K562 (cell line): ENCODE measurements at regions not wholly inside any gene's neighbourhood (a gene's known extent, or its start where the extent isn't known, plus 50 kb on each side); places are given as distances from the start of the nearest gene placed in this dataset.

Experiments
- ATAC-seq: fragments of 200-7000 bp; cut with Tn5 transposase; 3 replicates; pipeline ENCODE4 v1.9.1; 2020; ENCODE audit warnings: moderate library complexity
- BruUV-seq: library from RNA; stranded (reverse); fragments of 400-500 nt; replicated peaks from 2 replicates; lab custom pipeline; 2021; lab: Mats Ljungman, UMichigan
- CTCF ChIA-PET: fragments of 300-600 bp; formaldehyde crosslinking; extraction: SDS; loops from one replicate; lab custom pipeline; 2021; ENCODE audit warnings: low intra/inter-chr PET ratio; lab: Yijun Ruan, JAX
- POLR2A ChIA-PET: fragments of 300-600, 350-650 bp; sonication (Branson Sonifier 250); formaldehyde crosslinking; extraction: SDS; loops from one replicate; lab custom pipeline; 2021; ENCODE audit warnings: antibody characterized with exemption, inconsistent platforms; lab: Yijun Ruan, JAX
- DNase-seq, 4 experiments: peaks; one replicate each; pipeline versions ENCODE4 v3.0.0 to v3.0.0-alpha.2; 2011 to 2018; ENCODE audit warnings: low spot score in 3 of 4, mixed read lengths in 3 of 4; ENCODE audit errors: extremely low read depth in 1 of 4
- FAIRE-seq: peaks from 2 replicates; lab custom pipeline; 2011; peaks lifted over from hg19 to GRCh38; lab: Jason Lieb, UNC
- H2AFZ ChIP-seq: 2 replicates; pipeline ENCODE4 v1.6.0; 2011; ENCODE audit warnings: low read depth, low read length, control low read depth, inconsistent platforms
- H3K27ac ChIP-seq: fragments of 200-600 bp; 3 replicates; pipeline ENCODE4 v1.8.0; 2011; ENCODE audit warnings: low read depth, mild to moderate bottlenecking, control low read depth, inconsistent platforms, low read length, moderate library complexity, mixed read lengths; ENCODE audit errors: extremely low read depth
- H3K27me3 ChIP-seq, 2 experiments: fragments of 300-600 bp in 1 of 2; 2 replicates in 1 of 2; 3 replicates in 1 of 2; pipeline versions ENCODE4 v1.6.0 to v1.8.0; 2011; ENCODE audit warnings: inconsistent platforms in 2 of 2, low read length in 2 of 2, mild to moderate bottlenecking in 1 of 2, mixed read lengths in 1 of 2, moderate library complexity in 1 of 2; ENCODE audit not compliant: control insufficient read depth in 2 of 2, insufficient read depth in 2 of 2
- H3K36me3 ChIP-seq: fragments of 300-600 bp; 3 replicates; pipeline ENCODE4 v1.8.0; 2011; ENCODE audit warnings: mild to moderate bottlenecking, low read length, inconsistent platforms; ENCODE audit not compliant: control insufficient read depth, insufficient read depth
- H3K4me1 ChIP-seq, 2 experiments: fragments of 200-600 bp in 1 of 2; replicated peaks in 1 of 2; 2 replicates in 1 of 2; 3 replicates in 1 of 2; pipeline versions ENCODE4 v1.5.1 to v1.8.0; 2011; ENCODE audit warnings: inconsistent platforms in 2 of 2, low read length in 2 of 2, mild to moderate bottlenecking in 1 of 2, mixed read lengths in 1 of 2, moderate library complexity in 1 of 2; ENCODE audit not compliant: control insufficient read depth in 2 of 2, insufficient read depth in 2 of 2
- H3K4me2 ChIP-seq: 2 replicates; pipeline ENCODE4 v1.6.1; 2011; ENCODE audit warnings: low read length, control low read depth, inconsistent platforms, mixed read lengths; ENCODE audit not compliant: insufficient read depth
- H3K4me3 ChIP-seq: fragments of 200-600 bp; sonication (generic), shearing (Covaris generic); 2 replicates; pipeline ENCODE4 v1.5.1; 2016; ENCODE audit warnings: control low read depth, inconsistent platforms
- H3K79me2 ChIP-seq: fragments of 200-600 bp; 3 replicates; pipeline ENCODE4 v1.8.0; 2011; ENCODE audit warnings: low read length, inconsistent platforms; ENCODE audit not compliant: control insufficient read depth, insufficient read depth
- H3K9ac ChIP-seq, 2 experiments: 2 replicates each; pipeline versions ENCODE4 v1.6.0 to v1.6.1; 2011; ENCODE audit warnings: low read depth in 2 of 2, low read length in 2 of 2, control low read depth in 1 of 2, inconsistent platforms in 1 of 2, mild to moderate bottlenecking in 1 of 2, mixed read lengths in 1 of 2; ENCODE audit not compliant: insufficient read depth in 1 of 2
- H3K9me1 ChIP-seq: one replicate; pipeline ENCODE4 v1.6.0; 2011; ENCODE audit warnings: inconsistent platforms, mild to moderate bottlenecking, low read length, moderate library complexity; ENCODE audit not compliant: control insufficient read depth, insufficient read depth
- H3K9me3 ChIP-seq: replicated peaks from 2 replicates; pipeline ENCODE4 v1.5.1; 2011; ENCODE audit warnings: low read depth, low read length, inconsistent platforms; ENCODE audit not compliant: control insufficient read depth, insufficient read depth
- H4K20me1 ChIP-seq: replicated peaks from 2 replicates; pipeline ENCODE4 v1.6.1; 2011; ENCODE audit warnings: low read length, inconsistent platforms, mixed read lengths; ENCODE audit not compliant: control insufficient read depth, insufficient read depth
- ELF4 ChIP-seq: fragments of 450-650 bp; formaldehyde crosslinking; IDR thresholded peaks from 2 replicates; pipeline ENCODE4 v1.4.0; 2022; ENCODE audit warnings: missing genetic modification characterization
- ESRRA ChIP-seq: fragments of 450-650 bp; IDR thresholded peaks from 2 replicates; pipeline ENCODE4 v1.6.1; 2014; ENCODE audit warnings: low read depth, mild to moderate bottlenecking, moderate library complexity, borderline replicate concordance
- HNRNPUL1 ChIP-seq: fragments of 200-400 bp; formaldehyde crosslinking; IDR thresholded peaks from 2 replicates; pipeline ENCODE4 v1.6.1; 2017; ENCODE audit warnings: low read length
- MED1 ChIP-seq: sonication (generic); formaldehyde crosslinking; IDR thresholded peaks from 2 replicates; pipeline ENCODE4 v1.8.1; 2023; ENCODE audit warnings: missing genetic modification reagents, borderline replicate concordance
- POLR2B ChIP-seq: fragments of 450-650 bp; IDR thresholded peaks from 2 replicates; pipeline ENCODE4 v1.6.1; 2018; ENCODE audit warnings: low read depth; ENCODE audit not compliant: partially characterized antibody
- POLR2H ChIP-seq: IDR thresholded peaks from 2 replicates; pipeline ENCODE4 v1.6.1; 2016; ENCODE audit warnings: missing genetic modification characterization, low read depth, mild to moderate bottlenecking, control low read depth, missing compliant biosample characterization, moderate library complexity
- PREB ChIP-seq: sonication (generic); formaldehyde crosslinking; IDR thresholded peaks from 2 replicates; pipeline ENCODE4 v1.8.1; 2023; ENCODE audit warnings: mild to moderate bottlenecking, missing genetic modification reagents
- RNF219 ChIP-seq: fragments of 250-450 bp; sonication (Bioruptor Pico); IDR thresholded peaks from 2 replicates; pipeline ENCODE4 v1.5.0; 2022; ENCODE audit warnings: mild to moderate bottlenecking
- SMAD3 ChIP-seq: fragments of 450-650 bp; formaldehyde crosslinking; conservative IDR thresholded peaks from 2 replicates; pipeline ENCODE4 v1.4.0; 2020; ENCODE audit warnings: mild to moderate bottlenecking
- SREBF2 ChIP-seq: sonication (generic); formaldehyde crosslinking; IDR thresholded peaks from 2 replicates; pipeline ENCODE4 v1.4.0; 2020; ENCODE audit warnings: mild to moderate bottlenecking, missing genetic modification reagents
- SRSF3 ChIP-seq: fragments of 200-400 bp; formaldehyde crosslinking; IDR thresholded peaks from 2 replicates; pipeline ENCODE4 v1.6.1; 2016; ENCODE audit warnings: mild to moderate bottlenecking, low read length, moderate library complexity; ENCODE audit not compliant: insufficient read depth
- ZNF174 ChIP-seq: fragments of 250-450 bp; sonication (Bioruptor Pico); IDR thresholded peaks from 2 replicates; pipeline ENCODE4 v1.4.0; 2020; ENCODE audit warnings: mild to moderate bottlenecking
- whole genome bisulfite sequencing: fragments of 100-300 bp; shearing (Covaris generic); methylation state at CpG from one replicate; pipeline ENCODE4 v1.1.6; 2016; ENCODE audit warnings: low coverage, mixed read lengths; ENCODE audit not compliant: insufficient coverage; ENCODE audit errors: missing lambda C conversion rate; 5-methylcytosine and 5-hydroxymethylcytosine counted together
- in situ Hi-C: fragments of 300-500 bp; cut with MboI; formaldehyde crosslinking; loops from 4 replicates; pipeline ENCODE4 v1.15.0; 2018; ENCODE audit warnings: inconsistent platforms, mixed read lengths
- intact Hi-C: fragments of 100-400 bp; cut with micrococcal nuclease; formaldehyde crosslinking; loops from 2 replicates; pipeline ENCODE4 v1.14.2; 2022
- TF ChIP-seq, protein P1 (sequence below): sonication (generic); formaldehyde crosslinking; IDR thresholded peaks from 2 replicates; pipeline ENCODE4 v1.8.0; 2022; ENCODE audit warnings: missing genetic modification reagents, mild to moderate bottlenecking, moderate library complexity, borderline replicate concordance
- TF ChIP-seq, protein P2 (sequence below), 2 experiments: fragments of 450-650 bp; IDR thresholded peaks; 2 replicates each; pipeline ENCODE4 v1.6.1; 2018; ENCODE audit warnings: mild to moderate bottlenecking in 2 of 2, low read depth in 1 of 2; ENCODE audit not compliant: partially characterized antibody in 2 of 2
- TF ChIP-seq, protein P3 (sequence below): IDR thresholded peaks from 2 replicates; pipeline ENCODE4 v1.6.1; 2011; ENCODE audit not compliant: insufficient read length; ENCODE audit errors: extremely low read depth

- Histone ChIP-seq H3K4me1 (no peaks in the 10 kb centered on the region), H3K9ac (no peak overlapping the region), H3K4me3 (no peak overlapping the region), H2AFZ (no peak overlapping the region), H4K20me1 (no peaks in the 10 kb centered on the region), H3K27ac (no peak overlapping the region), H3K27me3 (no peaks in the 10 kb centered on the region), H3K9me3 (no peaks in the 10 kb centered on the region), H3K9me1 (no peaks in the 10 kb centered on the region), H3K4me2 (no peak overlapping the region), H3K36me3 (no peaks in the 10 kb centered on the region)
- WGBS, result 0% methylated on average over 6 of the region's 6 CpGs
- FAIRE-seq (no peak), ATAC-seq (no peak)
- intact Hi-C loops, result no loop called here
- BruUV-seq, result no TSS peak
- POLR2A ChIA-PET, result no interaction called here
- in situ Hi-C loops, result no loop called here
- TF ChIP-seq ESRRA (no peak), POLR2H (tag) (no peak), SREBF2 (CRISPR knock-in tag) (no peak), MED1 (CRISPR knock-in tag) (no peak), HNRNPUL1 (no peak), ZNF174 (CRISPR knock-in tag) (no peak), SRSF3 (no peak), PREB (no peak), ELF4 (no peak), POLR2B (no peak), SMAD3 (CRISPR knock-in tag) (no peak), RNF219 (CRISPR knock-in tag) (no peak)
- TF ChIP-seq, protein P1, sequence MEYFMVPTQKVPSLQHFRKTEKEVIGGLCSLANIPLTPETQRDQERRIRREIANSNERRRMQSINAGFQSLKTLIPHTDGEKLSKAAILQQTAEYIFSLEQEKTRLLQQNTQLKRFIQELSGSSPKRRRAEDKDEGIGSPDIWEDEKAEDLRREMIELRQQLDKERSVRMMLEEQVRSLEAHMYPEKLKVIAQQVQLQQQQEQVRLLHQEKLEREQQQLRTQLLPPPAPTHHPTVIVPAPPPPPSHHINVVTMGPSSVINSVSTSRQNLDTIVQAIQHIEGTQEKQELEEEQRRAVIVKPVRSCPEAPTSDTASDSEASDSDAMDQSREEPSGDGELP (CRISPR knock-in tag), result no peak
- TF ChIP-seq, protein P2, sequence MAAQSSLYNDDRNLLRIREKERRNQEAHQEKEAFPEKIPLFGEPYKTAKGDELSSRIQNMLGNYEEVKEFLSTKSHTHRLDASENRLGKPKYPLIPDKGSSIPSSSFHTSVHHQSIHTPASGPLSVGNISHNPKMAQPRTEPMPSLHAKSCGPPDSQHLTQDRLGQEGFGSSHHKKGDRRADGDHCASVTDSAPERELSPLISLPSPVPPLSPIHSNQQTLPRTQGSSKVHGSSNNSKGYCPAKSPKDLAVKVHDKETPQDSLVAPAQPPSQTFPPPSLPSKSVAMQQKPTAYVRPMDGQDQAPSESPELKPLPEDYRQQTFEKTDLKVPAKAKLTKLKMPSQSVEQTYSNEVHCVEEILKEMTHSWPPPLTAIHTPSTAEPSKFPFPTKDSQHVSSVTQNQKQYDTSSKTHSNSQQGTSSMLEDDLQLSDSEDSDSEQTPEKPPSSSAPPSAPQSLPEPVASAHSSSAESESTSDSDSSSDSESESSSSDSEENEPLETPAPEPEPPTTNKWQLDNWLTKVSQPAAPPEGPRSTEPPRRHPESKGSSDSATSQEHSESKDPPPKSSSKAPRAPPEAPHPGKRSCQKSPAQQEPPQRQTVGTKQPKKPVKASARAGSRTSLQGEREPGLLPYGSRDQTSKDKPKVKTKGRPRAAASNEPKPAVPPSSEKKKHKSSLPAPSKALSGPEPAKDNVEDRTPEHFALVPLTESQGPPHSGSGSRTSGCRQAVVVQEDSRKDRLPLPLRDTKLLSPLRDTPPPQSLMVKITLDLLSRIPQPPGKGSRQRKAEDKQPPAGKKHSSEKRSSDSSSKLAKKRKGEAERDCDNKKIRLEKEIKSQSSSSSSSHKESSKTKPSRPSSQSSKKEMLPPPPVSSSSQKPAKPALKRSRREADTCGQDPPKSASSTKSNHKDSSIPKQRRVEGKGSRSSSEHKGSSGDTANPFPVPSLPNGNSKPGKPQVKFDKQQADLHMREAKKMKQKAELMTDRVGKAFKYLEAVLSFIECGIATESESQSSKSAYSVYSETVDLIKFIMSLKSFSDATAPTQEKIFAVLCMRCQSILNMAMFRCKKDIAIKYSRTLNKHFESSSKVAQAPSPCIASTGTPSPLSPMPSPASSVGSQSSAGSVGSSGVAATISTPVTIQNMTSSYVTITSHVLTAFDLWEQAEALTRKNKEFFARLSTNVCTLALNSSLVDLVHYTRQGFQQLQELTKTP (IDR thresholded peaks at IDR 0.05; ENCODE audit: low read depth in 1 of 2, partially characterized antibody in 2 of 2), result no peak
- TF ChIP-seq, protein P3, sequence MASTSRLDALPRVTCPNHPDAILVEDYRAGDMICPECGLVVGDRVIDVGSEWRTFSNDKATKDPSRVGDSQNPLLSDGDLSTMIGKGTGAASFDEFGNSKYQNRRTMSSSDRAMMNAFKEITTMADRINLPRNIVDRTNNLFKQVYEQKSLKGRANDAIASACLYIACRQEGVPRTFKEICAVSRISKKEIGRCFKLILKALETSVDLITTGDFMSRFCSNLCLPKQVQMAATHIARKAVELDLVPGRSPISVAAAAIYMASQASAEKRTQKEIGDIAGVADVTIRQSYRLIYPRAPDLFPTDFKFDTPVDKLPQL, result no peak
- TF ChIP-seq, all 486 proteins: peak for 0
- H3K79me2 ChIP-seq, result no peaks in the 10 kb centered on the region
- no peak for DNase-seq
- CTCF ChIA-PET, result no interaction called here
These were observed 243.1 kb downstream of the FGFR2 start for GRCh38 chr10:121355161-121355560.
